Tibial nerve (tissue), 4 donors: ENCODE measurements at regions not wholly inside any gene's neighbourhood (a gene's known extent, or its start where the extent isn't known, plus 50 kb on each side); places are given as distances from the start of the nearest gene placed in this dataset.
"Not testable (repeated sequence)": the region's sequence is repeated elsewhere in the genome, so short reads cannot be mapped to it uniquely, and the experiment has no call there.

Source experiments
- DNase-seq, 2 donors: peaks; one replicate each; pipeline ENCODE4 v3.0.0-alpha.2; 2019; ENCODE audit warnings: low spot score in 2 of 2
- H3K27ac ChIP-seq, 4 donors: fragments of 200-600 bp; sonication (generic) in 3 of 4; one replicate each; pipeline ENCODE4 v1.5.1; 2017 to 2019; ENCODE audit warnings: mild to moderate bottlenecking in 1 of 4
- H3K27me3 ChIP-seq, 2 donors: fragments of 200-600 bp; sonication (generic) in 1 of 2; one replicate each; pipeline versions ENCODE4 v1.5.1 to v1.6.0; 2017 to 2019
- H3K36me3 ChIP-seq, 3 donors: fragments of 200-600 bp; sonication (generic); one replicate each; pipeline ENCODE4 v1.5.1; 2018 to 2019
- H3K4me1 ChIP-seq, 4 donors: fragments of 200-600 bp; sonication (generic) in 3 of 4; one replicate each; pipeline ENCODE4 v1.5.1; 2017 to 2019
- H3K4me3 ChIP-seq, 4 donors: fragments of 200-600 bp; sonication (generic) in 3 of 4; one replicate each; pipeline ENCODE4 v1.5.1; 2017 to 2019; ENCODE audit warnings: mild to moderate bottlenecking in 1 of 4, moderate library complexity in 1 of 4
- H3K9me3 ChIP-seq, 4 donors: fragments of 200-600 bp; sonication (generic) in 3 of 4; one replicate each; pipeline ENCODE4 v1.5.1; 2017 to 2019
- EP300 ChIP-seq, 2 donors: sonication (generic); formaldehyde crosslinking; IDR thresholded peaks; one replicate each; pipeline ENCODE4 v1.6.1; 2017; ENCODE audit warnings: antibody characterized with exemption in 2 of 2, mild to moderate bottlenecking in 1 of 2
- POLR2A ChIP-seq, 2 donors: fragments of 450-650 bp; IDR thresholded peaks; one replicate each; pipeline ENCODE4 v1.6.1; 2017; ENCODE audit warnings: antibody characterized with exemption in 2 of 2, mild to moderate bottlenecking in 2 of 2, moderate library complexity in 2 of 2
- WGBS, 2 donors: methylation state at CpG; one replicate each; pipeline ENCODE4 v1.1.5; 2018; 5-methylcytosine and 5-hydroxymethylcytosine counted together
- TF ChIP-seq, protein P1 (sequence below), 5 experiments: fragments of 200-600 bp in 3 of 5; fragments of 450-650 bp in 2 of 5; sonication (generic) in 3 of 5; IDR thresholded peaks; one replicate each; pipeline ENCODE4 v1.5.1; 2016 to 2019; ENCODE audit warnings: antibody characterized with exemption in 5 of 5, mild to moderate bottlenecking in 3 of 5, moderate library complexity in 2 of 5

DNA sequence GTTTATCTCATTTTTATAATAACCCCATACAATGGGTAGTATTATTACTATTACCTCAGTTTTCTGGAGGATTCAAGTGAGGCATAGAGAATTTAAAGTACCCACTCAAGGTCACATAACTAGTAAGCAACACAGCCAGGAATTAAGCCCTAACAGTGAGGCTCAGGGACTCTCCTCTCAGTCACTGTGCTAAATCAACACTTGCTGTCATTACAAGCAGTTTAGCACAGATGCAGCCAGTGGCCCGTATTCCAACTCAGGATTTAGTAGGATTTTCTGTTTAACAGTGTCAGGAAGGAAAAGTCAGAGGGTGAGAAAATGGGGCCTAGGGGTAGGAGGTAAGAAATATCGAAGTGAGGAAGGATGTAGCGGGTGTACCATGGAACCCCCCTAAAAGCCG, 536.9 kb downstream of the TMEM114 start:
- 57 to 65% methylated on average over 4 of the region's 4 CpGs for WGBS, 2 donors
- TF ChIP-seq POLR2A (IDR thresholded peaks at IDR 0.05) (no peak), EP300 (IDR thresholded peaks at IDR 0.05) (no peak)
- TF ChIP-seq, protein P1, sequence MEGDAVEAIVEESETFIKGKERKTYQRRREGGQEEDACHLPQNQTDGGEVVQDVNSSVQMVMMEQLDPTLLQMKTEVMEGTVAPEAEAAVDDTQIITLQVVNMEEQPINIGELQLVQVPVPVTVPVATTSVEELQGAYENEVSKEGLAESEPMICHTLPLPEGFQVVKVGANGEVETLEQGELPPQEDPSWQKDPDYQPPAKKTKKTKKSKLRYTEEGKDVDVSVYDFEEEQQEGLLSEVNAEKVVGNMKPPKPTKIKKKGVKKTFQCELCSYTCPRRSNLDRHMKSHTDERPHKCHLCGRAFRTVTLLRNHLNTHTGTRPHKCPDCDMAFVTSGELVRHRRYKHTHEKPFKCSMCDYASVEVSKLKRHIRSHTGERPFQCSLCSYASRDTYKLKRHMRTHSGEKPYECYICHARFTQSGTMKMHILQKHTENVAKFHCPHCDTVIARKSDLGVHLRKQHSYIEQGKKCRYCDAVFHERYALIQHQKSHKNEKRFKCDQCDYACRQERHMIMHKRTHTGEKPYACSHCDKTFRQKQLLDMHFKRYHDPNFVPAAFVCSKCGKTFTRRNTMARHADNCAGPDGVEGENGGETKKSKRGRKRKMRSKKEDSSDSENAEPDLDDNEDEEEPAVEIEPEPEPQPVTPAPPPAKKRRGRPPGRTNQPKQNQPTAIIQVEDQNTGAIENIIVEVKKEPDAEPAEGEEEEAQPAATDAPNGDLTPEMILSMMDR (IDR thresholded peaks at IDR 0.05), result no peak
- Histone ChIP-seq H3K4me1 (no peaks in the 10 kb centered on the region), H3K27me3 (no peaks in the 10 kb centered on the region), H3K9me3 (peaks cover 0 to 6% (median 0%) of the 10 kb centered on the region in 4 donors), H3K36me3 (no peaks in the 10 kb centered on the region), H3K27ac (no peak overlapping the region), H3K4me3 (no peak overlapping the region)
- DNase-seq, result no peak

DNA sequence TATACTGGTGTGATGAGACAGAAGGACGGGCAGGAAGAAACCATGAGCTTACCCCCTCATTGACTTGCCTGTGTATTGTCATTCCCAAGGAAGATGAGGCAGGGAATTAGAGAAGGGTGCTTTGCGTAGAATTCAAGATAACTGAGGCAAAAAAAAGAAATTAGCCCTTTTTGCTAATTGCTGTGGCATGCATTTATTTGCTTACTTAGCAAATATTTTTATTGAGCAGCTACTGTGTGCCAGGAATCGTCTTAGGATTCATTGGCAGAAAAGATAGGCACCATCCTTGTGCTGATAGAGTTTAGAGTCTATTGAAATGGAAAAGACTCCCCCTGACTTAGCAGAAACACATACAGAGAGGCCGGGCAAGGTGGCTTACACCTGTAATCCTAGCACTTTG, 541.9 kb downstream of the TMEM114 start:
- Histone ChIP-seq H3K9me3 (peaks cover 0 to 11% (median 0%) of the 10 kb centered on the region in 4 donors), H3K27ac (no peak overlapping the region), H3K4me3 (no peak overlapping the region), H3K36me3 (no peaks in the 10 kb centered on the region), H3K4me1 (no peaks in the 10 kb centered on the region), H3K27me3 (no peaks in the 10 kb centered on the region)
- no peak for DNase-seq
- 71 to 78% methylated on average over 4 of the region's 4 CpGs for WGBS, 2 donors
- TF ChIP-seq EP300 (IDR thresholded peaks at IDR 0.05) (no peak), POLR2A (IDR thresholded peaks at IDR 0.05) (no peak)
- TF ChIP-seq, protein P1 (IDR thresholded peaks at IDR 0.05), result no peak

DNA sequence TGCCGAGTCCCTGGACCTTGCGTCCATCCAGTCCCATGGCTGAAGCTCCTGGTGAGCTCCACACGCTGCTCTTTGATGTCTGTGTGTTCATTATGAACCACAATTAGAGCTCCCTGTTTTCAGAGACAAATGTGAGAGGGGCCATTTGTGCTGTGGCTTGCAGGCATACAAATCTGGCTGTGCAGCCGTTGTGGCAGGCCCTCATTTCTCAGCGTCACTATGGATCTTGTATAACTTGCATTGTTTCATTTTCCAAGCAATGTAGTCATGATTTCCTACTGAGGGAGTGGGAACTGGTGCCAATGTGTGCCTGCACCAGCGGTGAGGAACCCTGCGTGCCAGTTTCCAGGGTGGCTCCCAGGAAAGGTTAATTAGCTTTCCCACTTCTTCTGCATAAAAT, 542.6 kb downstream of the TMEM114 start:
- Histone ChIP-seq H3K4me1 (no peaks in the 10 kb centered on the region), H3K27me3 (no peaks in the 10 kb centered on the region), H3K4me3 (no peak overlapping the region), H3K9me3 (peaks cover 0 to 11% (median 0%) of the 10 kb centered on the region in 4 donors), H3K27ac (no peak overlapping the region), H3K36me3 (no peaks in the 10 kb centered on the region)
- 67 to 69% methylated on average over 7 of the region's 7 CpGs for WGBS, 2 donors
- TF ChIP-seq, protein P1 (IDR thresholded peaks at IDR 0.05), result no peak
- TF ChIP-seq POLR2A (IDR thresholded peaks at IDR 0.05) (no peak), EP300 (IDR thresholded peaks at IDR 0.05) (no peak)
- no peak for DNase-seq

DNA sequence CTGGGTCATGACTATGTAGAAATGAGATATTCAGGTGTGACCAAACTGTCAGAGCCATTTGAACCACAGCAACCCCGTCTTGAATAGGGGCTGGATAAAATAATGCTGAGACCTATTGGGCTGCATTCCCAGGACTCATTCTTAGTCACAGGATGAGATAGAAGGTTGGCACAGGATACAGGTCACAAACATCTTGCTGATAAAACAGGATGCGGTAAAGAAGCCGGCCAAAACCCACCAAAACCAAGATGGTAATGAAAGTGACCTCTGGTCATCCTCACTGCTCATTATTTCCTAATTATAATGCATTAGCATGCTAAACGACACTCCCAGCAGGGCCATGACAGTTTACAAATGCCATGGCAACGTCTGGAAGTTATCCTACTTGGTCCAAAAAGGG, 545.5 kb downstream of the TMEM114 start:
- DNase-seq, result no peak
- no peak overlapping the region for H3K27ac ChIP-seq
- no peak for TF ChIP-seq POLR2A (IDR thresholded peaks at IDR 0.05)
- TF ChIP-seq EP300 (IDR thresholded peaks at IDR 0.05), result no peak
- TF ChIP-seq, protein P1 (IDR thresholded peaks at IDR 0.05), result no peak
- H3K4me1 ChIP-seq, result no peaks in the 10 kb centered on the region
- 72 to 77% methylated on average over 5 of the region's 5 CpGs for WGBS, 2 donors
- no peaks in the 10 kb centered on the region for H3K27me3 ChIP-seq
- no peaks in the 10 kb centered on the region for H3K36me3 ChIP-seq
- no peak overlapping the region for H3K4me3 ChIP-seq
- H3K9me3 ChIP-seq, result peaks cover 0 to 5% (median 0%) of the 10 kb centered on the region in 4 donors

DNA sequence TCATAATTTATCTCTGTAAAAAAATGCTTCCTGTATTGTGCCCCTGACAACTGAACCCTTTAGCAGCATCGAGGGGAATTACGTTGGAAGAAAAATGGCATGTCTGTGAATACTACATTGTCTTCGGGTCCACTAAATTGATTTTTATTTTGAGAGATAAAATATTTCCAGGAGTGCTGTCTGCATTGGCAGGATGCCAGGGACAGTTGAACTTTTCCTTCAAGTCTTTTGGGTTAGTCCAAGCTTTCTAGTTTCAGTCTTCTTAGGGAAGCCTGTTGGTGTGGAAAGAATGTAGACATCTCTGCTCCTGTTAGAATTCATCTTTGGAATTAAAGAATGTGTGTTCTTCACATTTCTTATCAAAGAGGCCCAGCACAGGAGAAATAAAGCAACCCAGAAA, 557.9 kb downstream of the TMEM114 start:
- 27 to 64% methylated on average over 3 of the region's 3 CpGs for WGBS, 2 donors
- no peak for DNase-seq
- Histone ChIP-seq H3K4me1 (no peaks in the 10 kb centered on the region), H3K27ac (no peak overlapping the region), H3K9me3 (no peaks in the 10 kb centered on the region), H3K4me3 (no peak overlapping the region), H3K36me3 (no peaks in the 10 kb centered on the region), H3K27me3 (no peaks in the 10 kb centered on the region)
- TF ChIP-seq POLR2A (IDR thresholded peaks at IDR 0.05), result no peak
- no peak for TF ChIP-seq EP300 (IDR thresholded peaks at IDR 0.05)
- TF ChIP-seq, protein P1 (IDR thresholded peaks at IDR 0.05), result no peak

DNA sequence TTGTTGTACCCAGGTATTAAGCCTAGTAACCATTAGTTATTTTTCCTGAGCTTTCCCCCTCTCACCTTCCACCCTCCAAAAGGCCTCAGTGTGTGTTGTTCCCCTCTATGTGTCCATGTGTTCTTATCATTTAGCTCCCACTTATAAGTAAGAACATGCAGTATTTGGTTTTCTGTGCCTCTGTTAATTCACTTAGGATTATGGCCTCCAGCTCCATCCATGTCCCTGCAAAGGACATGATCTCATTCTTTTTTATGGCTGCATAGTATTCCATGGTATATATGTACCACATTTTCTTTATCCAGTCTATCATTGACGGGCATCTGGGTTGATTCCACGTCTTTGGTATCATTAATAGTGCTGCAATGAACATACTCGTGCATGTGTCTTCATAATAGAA, 560.3 kb downstream of the TMEM114 start:
- H3K36me3 ChIP-seq, H3K27ac ChIP-seq, DNase-seq, H3K27me3 ChIP-seq, H3K9me3 ChIP-seq, H3K4me1 ChIP-seq, H3K4me3 ChIP-seq: not testable (repeated sequence)
- 85 to 86% methylated on average over 3 of the region's 3 CpGs for WGBS, 2 donors
